ENCODE measurements at regions not wholly inside any gene's neighbourhood (a gene's known extent, or its start where the extent isn't known, plus 50 kb on each side); places are given as distances from the start of the nearest gene placed in this dataset.

- no peak overlapping the region for H4K5ac ChIP-seq (ENCODE audit: insufficient read length, low read depth, low read length)
- TF ChIP-seq MAX (IDR thresholded peaks at IDR 0.05) (no peak), MAFK (IDR thresholded peaks at IDR 0.05; ENCODE audit: low read depth, low read length) (0 out of 2 replicates have a peak, but pooled peaks have one; percentile 9)
- CTCF ChIA-PET (ENCODE audit: partially characterized antibody), result no interaction called here
- no peak overlapping the region for H3K9ac ChIP-seq (replicated peaks in 1 of 4; ENCODE audit: extremely low read depth in 1 of 4, low read depth in 3 of 4, low read length in 3 of 4)
- no peak overlapping the region for H2BK12ac ChIP-seq (ENCODE audit: low read depth, low read length)
- H3K23ac ChIP-seq (ENCODE audit: insufficient read length), result no peak overlapping the region
- H2BK15ac ChIP-seq (ENCODE audit: low read length), result no peak overlapping the region
- no peaks in the 10 kb centered on the region for H3K27me3 ChIP-seq (replicated peaks in 1 of 4; ENCODE audit: control insufficient read depth in 3 of 4, extremely low read depth in 1 of 4, insufficient read depth in 3 of 4, low read length in 3 of 4)
- no peak overlapping the region for H3K27ac ChIP-seq (ENCODE audit: low read depth, low read length)
- H3K4ac ChIP-seq (replicated peaks; ENCODE audit: insufficient read length, low read depth, low read length), result no peak overlapping the region
- POLR2A ChIA-PET (ENCODE audit: partially characterized antibody), result no interaction called here
- H4K91ac ChIP-seq (replicated peaks; ENCODE audit: insufficient read length, low read length), result no peak overlapping the region
- H3K18ac ChIP-seq (ENCODE audit: extremely low read depth, low read length), result no peak overlapping the region
- no peaks in the 10 kb centered on the region for H4K20me1 ChIP-seq (replicated peaks in 1 of 2; ENCODE audit: control insufficient read depth in 1 of 2, insufficient read depth in 2 of 2, low read length in 2 of 2)
- FAIRE-seq (no peak), DNase-seq (ENCODE audit: low read depth in 1 of 2, low spot score in 2 of 2) (no peak)
- H2BK20ac ChIP-seq (ENCODE audit: low read length), result no peak overlapping the region
- H3K79me2 ChIP-seq (ENCODE audit: control insufficient read depth in 1 of 2, insufficient read depth in 2 of 2, low read length in 2 of 2), result no peaks in the 10 kb centered on the region
- no peak overlapping the region for H2AFZ ChIP-seq (ENCODE audit: low read length)
- H3K4me3 ChIP-seq (ENCODE audit: extremely low read depth in 1 of 4, insufficient read depth in 2 of 4, low read depth in 3 of 4, low read length in 4 of 4), result no peak overlapping the region
- no peak overlapping the region for H2BK5ac ChIP-seq (ENCODE audit: low read depth, low read length)
- H4K8ac ChIP-seq (ENCODE audit: extremely low read depth, insufficient read depth, low read length), result no peak overlapping the region
- H3K4me1 ChIP-seq (replicated peaks in 1 of 4; ENCODE audit: control insufficient read depth in 3 of 4, insufficient read depth in 4 of 4, low read length in 3 of 4), result peaks cover 0 to 2% (median 0%) of the 10 kb centered on the region in 4 experiments; a peak in 2 of 7 replicates
- no peaks in the 10 kb centered on the region for H3K79me1 ChIP-seq (ENCODE audit: low read depth, low read length)
- no peak overlapping the region for H3K56ac ChIP-seq (replicated peaks; ENCODE audit: insufficient read length, low read depth, low read length)
- no peak overlapping the region for H3K4me2 ChIP-seq (ENCODE audit: insufficient read depth in 1 of 2, low read depth in 2 of 2, low read length in 2 of 2)
- H2BK120ac ChIP-seq (replicated peaks; ENCODE audit: low read depth, low read length), result no peak overlapping the region
- no peaks in the 10 kb centered on the region for H3K23me2 ChIP-seq (ENCODE audit: low read depth, low read length)
- H3K14ac ChIP-seq (ENCODE audit: insufficient read length), result no peak overlapping the region
- H3K36me3 ChIP-seq (ENCODE audit: control insufficient read depth in 2 of 4, insufficient read depth in 4 of 4, low read length in 3 of 4), result no peaks in the 10 kb centered on the region
- peaks cover 0 to 2% of the 10 kb centered on the region in 2 experiments; a peak in 1 of 4 replicates for H3K9me3 ChIP-seq (ENCODE audit: insufficient read depth in 2 of 2, low read depth in 1 of 2, low read length in 1 of 2)
- no peak overlapping the region for H2AK5ac ChIP-seq (ENCODE audit: low read depth, low read length)
Measured at GRCh38 chr5:51156222-51156621, 227.0 kb upstream of the ISL1 start.

Data from H1 (cell line).